ENCODE measurements at regions not wholly inside any gene's neighbourhood (a gene's known extent, or its start where the extent isn't known, plus 50 kb on each side); places are given as distances from the start of the nearest gene placed in this dataset.

DNA sequence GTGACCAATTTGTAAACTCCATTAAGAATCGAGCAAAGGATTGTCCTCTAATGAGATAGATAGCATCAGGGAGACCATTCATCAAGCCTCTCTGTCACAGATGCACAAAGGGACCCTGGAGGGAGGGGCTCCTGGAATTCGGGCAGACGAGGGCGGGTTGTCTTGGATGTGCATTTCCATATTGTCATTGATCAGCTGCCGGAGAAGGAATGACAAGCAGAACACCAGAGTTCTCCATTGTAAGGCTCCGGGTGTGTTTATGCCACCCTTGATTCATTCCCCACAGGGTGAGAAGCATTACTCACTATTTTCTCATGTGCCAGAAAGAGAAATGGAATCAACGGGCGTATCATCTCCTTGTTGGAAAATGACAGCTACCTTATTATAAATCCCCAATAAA is 167.5 kb downstream of the EBLN2 start:
- H3K36me3 ChIP-seq (ENCODE audit: control insufficient read depth in 4 of 4, insufficient read depth in 3 of 4, low read depth in 1 of 4, low read length in 3 of 4), result no peaks in the 10 kb centered on the region
- H3K9me3 ChIP-seq (ENCODE audit: control insufficient read depth in 4 of 4, low read length in 3 of 4), result no peaks in the 10 kb centered on the region
- TF ChIP-seq TAF1 (conservative IDR thresholded peaks at IDR 0.05) (no peak), GABPA (IDR thresholded peaks at IDR 0.05 in 1 of 2, conservative IDR thresholded peaks at IDR 0.05 in 1 of 2) (no peak), HNF4A (conservative IDR thresholded peaks at IDR 0.05) (no peak), RAD21 (IDR thresholded peaks at IDR 0.05) (no peak), YY1 (IDR thresholded peaks at IDR 0.05) (no peak), FOXA1 (IDR thresholded peaks at IDR 0.05) (no peak), EGR1 (IDR thresholded peaks at IDR 0.05; ENCODE audit: low read depth in 2 of 2) (no peak), NR2F2 (IDR thresholded peaks at IDR 0.05) (no peak), RXRA (IDR thresholded peaks at IDR 0.05) (no peak), HNF4G (IDR thresholded peaks at IDR 0.05) (no peak), JUND (IDR thresholded peaks at IDR 0.05) (no peak)
- TF ChIP-seq, protein P1, sequence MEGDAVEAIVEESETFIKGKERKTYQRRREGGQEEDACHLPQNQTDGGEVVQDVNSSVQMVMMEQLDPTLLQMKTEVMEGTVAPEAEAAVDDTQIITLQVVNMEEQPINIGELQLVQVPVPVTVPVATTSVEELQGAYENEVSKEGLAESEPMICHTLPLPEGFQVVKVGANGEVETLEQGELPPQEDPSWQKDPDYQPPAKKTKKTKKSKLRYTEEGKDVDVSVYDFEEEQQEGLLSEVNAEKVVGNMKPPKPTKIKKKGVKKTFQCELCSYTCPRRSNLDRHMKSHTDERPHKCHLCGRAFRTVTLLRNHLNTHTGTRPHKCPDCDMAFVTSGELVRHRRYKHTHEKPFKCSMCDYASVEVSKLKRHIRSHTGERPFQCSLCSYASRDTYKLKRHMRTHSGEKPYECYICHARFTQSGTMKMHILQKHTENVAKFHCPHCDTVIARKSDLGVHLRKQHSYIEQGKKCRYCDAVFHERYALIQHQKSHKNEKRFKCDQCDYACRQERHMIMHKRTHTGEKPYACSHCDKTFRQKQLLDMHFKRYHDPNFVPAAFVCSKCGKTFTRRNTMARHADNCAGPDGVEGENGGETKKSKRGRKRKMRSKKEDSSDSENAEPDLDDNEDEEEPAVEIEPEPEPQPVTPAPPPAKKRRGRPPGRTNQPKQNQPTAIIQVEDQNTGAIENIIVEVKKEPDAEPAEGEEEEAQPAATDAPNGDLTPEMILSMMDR (IDR thresholded peaks at IDR 0.05; ENCODE audit: low read depth, low read length, missing input control), result no peak
- TF ChIP-seq, protein P2, sequence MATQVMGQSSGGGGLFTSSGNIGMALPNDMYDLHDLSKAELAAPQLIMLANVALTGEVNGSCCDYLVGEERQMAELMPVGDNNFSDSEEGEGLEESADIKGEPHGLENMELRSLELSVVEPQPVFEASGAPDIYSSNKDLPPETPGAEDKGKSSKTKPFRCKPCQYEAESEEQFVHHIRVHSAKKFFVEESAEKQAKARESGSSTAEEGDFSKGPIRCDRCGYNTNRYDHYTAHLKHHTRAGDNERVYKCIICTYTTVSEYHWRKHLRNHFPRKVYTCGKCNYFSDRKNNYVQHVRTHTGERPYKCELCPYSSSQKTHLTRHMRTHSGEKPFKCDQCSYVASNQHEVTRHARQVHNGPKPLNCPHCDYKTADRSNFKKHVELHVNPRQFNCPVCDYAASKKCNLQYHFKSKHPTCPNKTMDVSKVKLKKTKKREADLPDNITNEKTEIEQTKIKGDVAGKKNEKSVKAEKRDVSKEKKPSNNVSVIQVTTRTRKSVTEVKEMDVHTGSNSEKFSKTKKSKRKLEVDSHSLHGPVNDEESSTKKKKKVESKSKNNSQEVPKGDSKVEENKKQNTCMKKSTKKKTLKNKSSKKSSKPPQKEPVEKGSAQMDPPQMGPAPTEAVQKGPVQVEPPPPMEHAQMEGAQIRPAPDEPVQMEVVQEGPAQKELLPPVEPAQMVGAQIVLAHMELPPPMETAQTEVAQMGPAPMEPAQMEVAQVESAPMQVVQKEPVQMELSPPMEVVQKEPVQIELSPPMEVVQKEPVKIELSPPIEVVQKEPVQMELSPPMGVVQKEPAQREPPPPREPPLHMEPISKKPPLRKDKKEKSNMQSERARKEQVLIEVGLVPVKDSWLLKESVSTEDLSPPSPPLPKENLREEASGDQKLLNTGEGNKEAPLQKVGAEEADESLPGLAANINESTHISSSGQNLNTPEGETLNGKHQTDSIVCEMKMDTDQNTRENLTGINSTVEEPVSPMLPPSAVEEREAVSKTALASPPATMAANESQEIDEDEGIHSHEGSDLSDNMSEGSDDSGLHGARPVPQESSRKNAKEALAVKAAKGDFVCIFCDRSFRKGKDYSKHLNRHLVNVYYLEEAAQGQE (IDR thresholded peaks at IDR 0.05), result no peak
- TF ChIP-seq, protein P3, sequence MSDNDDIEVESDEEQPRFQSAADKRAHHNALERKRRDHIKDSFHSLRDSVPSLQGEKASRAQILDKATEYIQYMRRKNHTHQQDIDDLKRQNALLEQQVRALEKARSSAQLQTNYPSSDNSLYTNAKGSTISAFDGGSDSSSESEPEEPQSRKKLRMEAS (IDR thresholded peaks at IDR 0.05), result no peak
- H3K27me3 ChIP-seq (ENCODE audit: control insufficient read depth in 4 of 4, insufficient read depth in 4 of 4, low read length in 3 of 4), result peaks cover 0 to 4% (median 0%) of the 10 kb centered on the region in 4 donors
- 71% methylated on average over 8 of the region's 8 CpGs for WGBS
- no peak overlapping the region for H3K9ac ChIP-seq (ENCODE audit: low read depth in 1 of 2, low read length in 2 of 2)
- H3K27ac ChIP-seq (ENCODE audit: low read depth in 1 of 2, low read length in 2 of 2), result no peak overlapping the region
- H3K4me1 ChIP-seq (ENCODE audit: control insufficient read depth in 4 of 4, insufficient read depth in 4 of 4, low read length in 3 of 4), result no peaks in the 10 kb centered on the region
- H3K4me3 ChIP-seq (ENCODE audit: low read depth in 1 of 3, low read length in 3 of 3), result no peak overlapping the region
- no peak for DNase-seq (ENCODE audit: low spot score)

DNA sequence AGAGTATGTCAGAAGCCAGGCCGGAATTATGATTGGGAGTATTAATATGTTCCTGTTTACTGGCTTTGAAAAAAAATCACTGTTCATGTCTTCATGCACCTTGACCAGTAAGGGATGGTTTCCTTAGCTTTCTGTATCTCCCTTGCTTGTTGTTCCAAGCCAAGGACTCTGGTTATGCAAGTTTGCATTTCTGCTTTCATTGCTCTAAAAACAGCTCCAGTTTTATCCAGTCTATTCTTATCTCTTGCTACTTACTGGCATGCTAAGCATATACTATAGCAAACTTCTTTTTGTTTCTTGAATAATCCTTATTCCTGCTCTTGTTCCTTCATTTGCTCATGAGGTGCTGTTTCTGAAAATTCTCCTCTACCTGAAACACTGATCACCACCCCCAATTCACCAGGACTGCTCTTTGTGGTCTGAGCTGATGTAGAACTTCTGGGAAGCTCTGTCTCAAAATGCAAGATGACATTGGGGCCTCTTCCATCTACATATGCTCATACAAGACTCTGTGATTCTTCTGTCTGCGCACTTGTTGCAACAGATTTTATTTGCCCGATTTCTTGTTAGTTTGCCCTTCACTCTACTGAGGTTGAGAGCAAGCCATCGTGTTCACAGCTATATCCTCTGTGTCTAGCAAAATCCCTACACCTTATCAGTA is 173.0 kb downstream of the EBLN2 start:
- TF ChIP-seq, protein P1 (IDR thresholded peaks at IDR 0.05; ENCODE audit: low read depth, low read length, missing input control), result no peak
- TF ChIP-seq, protein P4, sequence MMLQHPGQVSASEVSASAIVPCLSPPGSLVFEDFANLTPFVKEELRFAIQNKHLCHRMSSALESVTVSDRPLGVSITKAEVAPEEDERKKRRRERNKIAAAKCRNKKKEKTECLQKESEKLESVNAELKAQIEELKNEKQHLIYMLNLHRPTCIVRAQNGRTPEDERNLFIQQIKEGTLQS (IDR thresholded peaks at IDR 0.05), result no peak
- TF ChIP-seq RAD21 (IDR thresholded peaks at IDR 0.05), result no peak
- no peak for TF ChIP-seq RXRA (IDR thresholded peaks at IDR 0.05)
- no peak for TF ChIP-seq JUND (IDR thresholded peaks at IDR 0.05)
- no peak for TF ChIP-seq FOXA1 (IDR thresholded peaks at IDR 0.05)
- TF ChIP-seq YY1 (IDR thresholded peaks at IDR 0.05), result no peak
- no peak for TF ChIP-seq SP1 (IDR thresholded peaks at IDR 0.05)
- no peak for TF ChIP-seq EGR1 (IDR thresholded peaks at IDR 0.05; ENCODE audit: low read depth in 2 of 2)
- TF ChIP-seq, protein P5, sequence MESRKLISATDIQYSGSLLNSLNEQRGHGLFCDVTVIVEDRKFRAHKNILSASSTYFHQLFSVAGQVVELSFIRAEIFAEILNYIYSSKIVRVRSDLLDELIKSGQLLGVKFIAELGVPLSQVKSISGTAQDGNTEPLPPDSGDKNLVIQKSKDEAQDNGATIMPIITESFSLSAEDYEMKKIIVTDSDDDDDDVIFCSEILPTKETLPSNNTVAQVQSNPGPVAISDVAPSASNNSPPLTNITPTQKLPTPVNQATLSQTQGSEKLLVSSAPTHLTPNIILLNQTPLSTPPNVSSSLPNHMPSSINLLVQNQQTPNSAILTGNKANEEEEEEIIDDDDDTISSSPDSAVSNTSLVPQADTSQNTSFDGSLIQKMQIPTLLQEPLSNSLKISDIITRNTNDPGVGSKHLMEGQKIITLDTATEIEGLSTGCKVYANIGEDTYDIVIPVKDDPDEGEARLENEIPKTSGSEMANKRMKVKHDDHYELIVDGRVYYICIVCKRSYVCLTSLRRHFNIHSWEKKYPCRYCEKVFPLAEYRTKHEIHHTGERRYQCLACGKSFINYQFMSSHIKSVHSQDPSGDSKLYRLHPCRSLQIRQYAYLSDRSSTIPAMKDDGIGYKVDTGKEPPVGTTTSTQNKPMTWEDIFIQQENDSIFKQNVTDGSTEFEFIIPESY (IDR thresholded peaks at IDR 0.05), result no peak
- DNase-seq (ENCODE audit: low spot score), result no peak
- 87% methylated on average over 4 of the region's 4 CpGs for WGBS

More for the DNA sequence above, 173.0 kb downstream of the EBLN2 start:
- H3K36me3 ChIP-seq (ENCODE audit: control insufficient read depth in 4 of 4, insufficient read depth in 3 of 4, low read depth in 1 of 4, low read length in 3 of 4), result no peaks in the 10 kb centered on the region
- no peak overlapping the region for H3K4me3 ChIP-seq (ENCODE audit: low read depth in 1 of 3, low read length in 3 of 3)
- no peaks in the 10 kb centered on the region for H3K4me1 ChIP-seq (ENCODE audit: control insufficient read depth in 4 of 4, insufficient read depth in 4 of 4, low read length in 3 of 4)
- no peaks in the 10 kb centered on the region for H3K27me3 ChIP-seq (ENCODE audit: control insufficient read depth in 4 of 4, insufficient read depth in 4 of 4, low read length in 3 of 4)
- H3K9ac ChIP-seq (ENCODE audit: low read depth in 1 of 2, low read length in 2 of 2), result no peak overlapping the region
- no peaks in the 10 kb centered on the region for H3K9me3 ChIP-seq (ENCODE audit: control insufficient read depth in 4 of 4, low read length in 3 of 4)
- H3K27ac ChIP-seq (ENCODE audit: low read depth in 1 of 2, low read length in 2 of 2), result no peak overlapping the region

Measured in liver (tissue), 8 donors.